Right renal pelvis (tissue), 4 donors: ENCODE measurements at regions not wholly inside any gene's neighbourhood (a gene's known extent, or its start where the extent isn't known, plus 50 kb on each side); places are given as distances from the start of the nearest gene placed in this dataset.

ENCODE experiments used
- DNase-seq, 4 donors: peaks; one replicate each; pipeline ENCODE4 v3.0.0-alpha.2; 2013; ENCODE audit warnings: low read depth in 4 of 4, low spot score in 3 of 4, missing footprints in 1 of 4

- DNase-seq = no peak
Observed at GRCh38 chr16:11471548-11471947, 115.2 kb downstream of the LITAF start.

DNA sequence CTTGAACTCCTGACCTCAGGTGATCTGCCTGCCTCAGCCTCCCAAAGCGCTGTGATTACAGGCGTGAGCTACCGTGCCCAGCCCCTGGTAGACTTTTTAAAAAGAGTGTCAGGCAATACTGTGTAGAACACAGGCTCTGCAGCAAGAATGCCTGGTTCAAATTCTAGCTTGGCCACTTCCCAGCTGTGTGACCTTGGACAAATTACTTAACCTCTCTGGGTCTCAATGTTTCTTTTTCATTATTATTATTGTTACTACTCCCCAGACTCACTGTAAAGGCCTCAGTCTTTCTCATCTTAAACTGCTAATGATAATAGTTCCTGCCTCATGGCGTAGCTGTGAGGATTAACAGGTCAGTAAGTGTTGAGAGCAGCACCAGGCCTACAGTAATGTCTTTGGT is 114.3 kb downstream of the LITAF start:
- no peak for DNase-seq

DNA sequence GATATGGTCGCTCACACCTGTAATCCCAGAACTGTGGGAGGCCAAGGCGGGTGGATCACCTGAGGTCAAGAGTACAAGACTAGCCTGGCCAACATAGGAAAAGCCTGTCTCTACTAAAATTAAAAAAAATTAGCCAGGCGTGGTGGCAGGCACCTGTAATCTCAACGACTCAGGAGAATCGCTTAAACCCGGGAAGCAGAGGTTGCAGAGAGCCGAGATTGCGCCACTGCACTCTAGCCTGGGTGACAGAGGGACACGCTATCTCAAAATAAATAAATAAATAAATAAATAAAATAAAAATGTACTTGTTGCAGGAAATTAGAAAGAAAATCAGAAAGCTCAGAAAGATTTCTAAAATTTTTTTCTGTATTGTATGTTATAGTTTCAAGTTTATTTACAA is 113.9 kb downstream of the LITAF start:
- DNase-seq = no peak

- DNase-seq = no peak
Observed at GRCh38 chr16:11473728-11474127, 113.0 kb downstream of the LITAF start.

DNA sequence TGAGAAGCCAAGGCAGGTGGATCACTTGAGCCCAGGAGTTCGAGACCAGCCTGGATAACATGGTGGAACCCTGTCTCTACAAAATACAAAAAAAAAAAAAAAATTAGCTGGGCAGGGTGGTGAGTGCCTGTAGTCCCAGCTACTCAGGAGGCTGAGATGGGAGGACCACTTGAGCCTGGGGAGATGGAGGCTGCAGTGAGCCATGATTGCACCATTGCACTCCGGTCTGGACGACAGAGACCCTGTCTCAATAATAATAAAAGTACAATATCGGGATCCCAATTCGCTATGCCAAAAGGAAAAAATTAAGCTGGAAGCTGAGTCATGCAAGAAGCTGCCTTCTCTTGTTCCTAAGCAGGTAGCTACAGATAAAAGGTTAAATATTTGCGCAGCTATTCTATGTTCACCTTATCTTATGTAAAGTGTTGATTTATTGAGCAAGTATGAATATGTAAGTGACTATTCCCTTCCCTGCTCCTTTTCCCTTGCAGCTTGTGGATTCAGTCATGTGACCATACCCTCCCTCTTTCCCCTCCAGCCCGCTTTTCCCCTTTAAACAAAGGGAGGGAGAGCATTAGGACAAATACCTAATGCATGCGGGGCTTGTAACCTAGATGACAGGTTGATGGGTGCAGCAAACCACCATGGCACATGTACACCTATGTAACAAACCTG is 112.0 kb downstream of the LITAF start:
- DNase-seq = no peak

DNA sequence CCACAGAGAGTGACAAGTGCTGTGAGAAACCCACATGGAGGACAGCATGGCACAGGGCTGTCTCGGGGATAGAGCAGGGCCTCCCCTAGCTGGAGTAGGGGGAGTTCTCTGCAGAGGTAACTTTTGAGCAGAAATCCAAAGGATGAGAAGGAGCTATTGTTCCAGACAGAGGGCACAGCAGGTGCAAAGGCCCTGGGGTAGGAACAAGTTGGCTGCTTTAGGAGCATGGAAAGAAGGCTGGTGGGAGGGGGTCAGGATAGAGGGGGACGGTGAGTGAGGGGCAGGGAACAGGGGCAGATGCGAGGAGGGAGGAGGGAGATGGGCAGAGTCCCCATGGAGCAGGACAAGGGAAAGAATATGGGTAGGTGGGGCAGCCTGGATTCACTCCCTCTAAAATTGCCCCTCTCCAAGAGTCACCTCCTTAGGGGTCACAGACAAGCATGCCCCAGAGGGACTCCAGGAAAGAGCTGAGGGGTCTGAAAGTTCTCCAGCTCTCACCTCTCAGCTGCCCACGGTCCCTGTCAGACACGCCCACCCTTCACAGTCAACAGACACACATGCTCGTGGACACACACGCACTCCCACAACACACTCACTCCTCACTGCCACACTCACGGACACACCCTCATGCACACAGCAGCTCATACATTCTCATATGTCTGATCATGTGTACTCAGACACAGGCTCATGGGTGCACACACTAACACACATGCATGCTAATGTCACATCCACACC is 110.7 kb downstream of the LITAF start:
- DNase-seq = no peak

DNA sequence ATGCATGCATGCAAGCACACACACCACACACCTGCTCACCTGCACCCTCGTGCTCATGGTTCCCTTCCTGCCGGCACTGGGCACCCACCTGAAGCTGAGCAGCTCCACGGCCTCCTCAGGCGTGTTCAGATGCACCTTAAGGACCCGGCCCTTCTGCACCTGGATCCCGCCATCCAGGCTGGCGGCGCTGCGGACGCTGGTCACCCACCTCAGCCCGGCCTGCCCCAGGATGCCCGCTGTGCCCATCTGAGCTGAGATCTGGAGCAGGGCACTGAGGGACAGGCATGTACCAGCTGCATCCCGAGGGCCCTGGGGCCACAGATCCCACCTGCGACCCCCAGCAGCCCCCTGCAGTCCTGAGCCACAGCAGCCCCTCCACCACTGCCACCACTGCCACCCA is 110.0 kb downstream of the LITAF start:
- no peak for DNase-seq

DNA sequence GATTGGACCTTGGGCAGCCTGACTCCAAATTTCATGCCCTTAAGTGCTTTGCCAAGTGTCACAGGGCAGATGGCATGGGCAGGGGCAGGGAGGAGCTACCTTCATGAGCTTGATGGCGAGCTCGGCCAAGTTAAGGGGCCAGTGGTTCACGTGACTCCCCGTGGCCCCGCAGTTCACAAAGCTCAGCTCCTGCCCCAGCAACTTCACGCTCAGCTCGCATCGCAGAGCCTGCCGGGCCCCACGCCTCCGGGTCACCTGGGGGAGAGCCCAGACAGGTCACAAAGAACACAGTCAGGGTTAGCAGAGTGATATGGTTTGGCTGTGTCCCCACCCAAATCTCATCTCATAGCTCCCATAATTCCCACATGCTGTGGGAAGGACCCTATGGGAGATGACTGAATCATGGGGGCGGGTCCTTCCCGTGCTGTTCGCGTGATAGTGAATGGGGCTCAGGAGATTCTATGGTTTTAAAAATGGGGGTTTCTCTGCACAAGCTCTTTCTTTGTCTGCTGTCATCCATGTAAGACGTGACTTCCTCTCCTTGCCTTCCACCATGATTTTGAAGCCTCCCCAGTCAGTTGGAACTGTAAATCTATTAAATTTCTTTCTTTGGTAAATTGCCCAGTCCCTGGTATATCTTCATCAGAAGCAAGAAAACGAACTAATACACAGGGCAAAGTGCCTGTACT is 108.1 kb downstream of the LITAF start:
- no peak for DNase-seq

DNA sequence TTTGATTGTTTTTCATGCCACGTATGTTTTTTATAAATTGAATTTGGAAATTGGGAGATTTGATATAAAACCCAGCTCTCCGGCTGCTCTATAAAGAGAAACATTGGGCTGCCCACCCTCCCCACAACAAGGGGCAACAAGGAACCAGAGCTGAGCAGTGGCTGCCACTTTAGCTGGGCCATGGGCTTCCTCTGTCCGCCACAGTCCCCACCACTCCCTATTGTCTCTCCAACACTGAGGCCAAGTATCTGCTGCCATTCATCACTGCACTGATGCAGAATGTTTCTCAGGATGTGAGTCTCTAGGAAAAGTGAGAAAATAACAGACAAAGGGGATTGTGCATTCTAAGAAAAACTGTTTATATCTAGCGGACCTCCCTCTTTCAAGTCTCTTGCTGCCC is 106.8 kb downstream of the LITAF start:
- no peak for DNase-seq

DNA sequence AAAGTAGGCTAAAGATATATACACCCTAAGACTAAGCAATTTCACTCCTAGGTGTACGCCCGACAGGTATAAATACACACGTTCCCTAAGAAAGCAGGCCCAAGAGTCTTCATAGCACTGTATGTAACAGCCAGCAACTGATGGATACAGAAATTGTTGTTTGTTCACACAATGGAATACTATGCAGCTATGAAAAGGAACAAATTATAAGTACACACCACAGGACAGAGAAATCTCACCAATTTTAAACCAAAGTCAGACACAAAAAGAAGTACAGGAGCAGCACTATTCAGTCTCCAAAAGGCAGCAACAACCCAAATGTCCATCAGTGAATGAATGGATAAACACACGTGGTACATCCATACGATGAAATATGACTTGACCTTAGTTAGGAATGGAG is 106.1 kb downstream of the LITAF start:
- DNase-seq = no peak

- DNase-seq = no peak
Observed at GRCh38 chr16:11481987-11482386, 104.7 kb downstream of the LITAF start.

DNA sequence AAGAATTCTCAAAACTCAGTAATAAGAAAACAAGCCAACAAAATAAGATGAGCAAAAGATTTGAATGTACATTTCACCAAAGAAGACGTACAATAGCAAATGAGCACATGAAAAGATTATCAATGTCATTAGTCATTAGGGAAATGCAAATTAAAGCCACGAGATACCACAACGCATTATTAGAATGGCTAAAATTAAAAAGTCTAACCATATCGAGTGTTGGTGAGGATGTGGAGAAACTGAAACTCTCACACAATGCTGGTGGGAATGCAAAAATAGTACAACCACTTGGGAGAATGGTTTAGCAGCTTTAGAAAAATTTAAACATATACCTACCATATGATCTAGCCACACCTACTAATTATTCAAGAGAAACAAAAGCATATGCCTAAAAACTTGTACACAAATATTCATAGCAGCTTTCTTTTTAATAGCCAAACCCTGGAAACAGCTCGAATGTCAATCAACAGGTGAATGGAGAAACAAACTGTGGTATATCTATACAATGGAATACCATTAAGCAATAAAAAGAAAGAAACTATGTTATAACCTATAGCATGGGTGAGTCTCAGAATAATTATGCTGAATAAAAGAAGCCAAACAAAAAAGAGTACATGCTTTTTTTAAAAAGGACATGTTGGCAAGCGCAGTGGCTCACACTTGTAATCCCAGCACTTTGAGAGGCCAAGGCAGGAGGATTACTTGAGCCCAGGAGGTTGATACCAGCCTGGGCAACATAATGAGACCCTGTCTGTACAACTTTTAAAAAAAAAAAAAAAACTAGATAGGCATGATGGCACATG is 103.6 kb downstream of the LITAF start:
- DNase-seq = no peak

DNA sequence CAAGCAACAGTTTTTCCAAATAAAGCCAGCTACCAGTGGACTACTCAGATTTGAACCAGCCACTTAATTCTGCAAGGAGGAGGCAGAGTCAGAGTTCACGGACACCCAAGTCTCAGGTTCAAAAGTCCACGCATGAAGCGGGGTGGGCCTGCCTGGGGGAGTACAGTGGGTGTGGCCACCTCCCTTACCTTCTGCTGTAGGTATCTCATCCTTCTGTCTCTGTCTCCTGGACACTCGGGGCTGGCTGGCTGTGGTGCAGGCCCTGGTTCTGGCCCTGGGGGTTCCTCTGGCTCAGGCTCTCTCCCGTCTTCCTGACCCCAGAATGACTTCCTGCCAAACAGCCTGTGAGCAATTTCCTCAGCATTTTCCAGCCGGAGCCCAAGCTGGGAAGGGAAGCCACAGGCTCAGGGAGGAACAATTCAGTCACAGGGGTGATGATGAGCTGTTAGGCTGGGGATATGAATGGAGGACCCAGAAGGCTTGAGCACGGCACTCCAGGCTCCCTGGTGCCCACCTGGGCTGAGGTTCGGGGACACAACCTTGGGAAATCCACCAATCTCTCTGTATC is 101.9 kb downstream of the LITAF start:
- DNase-seq = no peak

DNA sequence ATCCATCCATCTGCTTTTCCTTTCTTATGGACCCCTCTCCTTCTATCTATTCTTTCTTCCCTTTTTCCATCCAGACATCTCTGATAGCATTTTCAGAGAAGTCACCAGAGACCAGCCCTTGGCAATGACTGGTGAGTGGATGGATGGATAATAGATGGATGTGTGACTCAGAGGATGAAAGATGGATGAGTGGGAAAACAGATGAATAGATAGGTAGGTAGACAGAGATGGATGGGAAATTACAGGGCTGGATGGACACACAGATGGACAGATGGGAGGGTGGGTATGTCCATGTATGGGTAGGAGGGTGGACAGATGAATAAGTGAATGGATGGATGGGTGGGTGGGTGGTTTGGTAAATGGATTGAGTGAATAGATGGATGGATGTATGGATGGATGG is 101.0 kb downstream of the LITAF start:
- no peak for DNase-seq

GRCh38 chr16:11487289-11487688 is 99.4 kb downstream of the LITAF start:
- DNase-seq = no peak

- DNase-seq = no peak
Observed at GRCh38 chr16:11488304-11488703, 98.4 kb downstream of the LITAF start.

- DNase-seq = no peak
Observed at GRCh38 chr16:11491524-11491923, 95.2 kb downstream of the LITAF start.

- DNase-seq = no peak
Observed at GRCh38 chr16:11492808-11493530, 93.8 kb downstream of the LITAF start.

DNA sequence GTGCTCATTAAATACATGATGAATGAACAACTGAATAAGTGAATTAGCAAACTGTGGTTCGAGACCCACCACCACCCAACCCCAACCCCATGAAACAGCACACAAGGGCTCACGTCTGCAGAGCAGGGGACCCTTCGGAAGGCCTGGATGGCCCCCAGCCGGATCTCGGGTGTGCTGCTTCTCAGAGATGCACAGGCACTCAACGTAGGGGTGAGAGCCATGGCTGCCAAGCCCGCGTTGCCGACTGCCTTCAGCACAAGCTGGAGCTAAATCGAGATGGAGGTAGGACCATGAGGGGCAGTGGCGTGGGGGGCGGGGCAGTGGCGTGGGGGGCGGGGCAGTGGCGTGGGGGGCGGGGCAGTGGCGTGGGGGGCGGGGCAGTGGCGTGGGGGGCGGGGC is 93.2 kb downstream of the LITAF start:
- no peak for DNase-seq

DNA sequence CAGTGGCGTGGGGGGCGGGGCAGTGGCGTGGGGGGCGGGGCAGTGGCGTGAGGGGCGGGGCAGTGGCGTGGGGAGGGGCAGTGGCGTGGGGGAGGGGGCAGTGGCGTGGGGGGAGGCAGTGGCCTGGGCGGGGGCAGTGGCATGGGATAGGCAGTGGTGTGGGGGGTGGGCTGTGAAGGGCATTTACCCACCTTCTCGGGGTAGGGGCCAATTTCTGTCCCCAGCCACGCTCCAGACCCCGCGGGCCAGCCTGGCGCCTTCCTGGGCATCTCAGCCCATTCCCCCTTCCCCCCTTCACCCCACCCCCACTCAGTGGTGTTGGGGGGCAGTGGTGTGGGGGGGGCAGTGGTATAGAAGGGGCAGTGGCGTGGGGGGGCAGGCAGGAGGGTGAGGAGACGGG is 92.7 kb downstream of the LITAF start:
- DNase-seq = no peak
